ENCODE measurements at regions not wholly inside any gene's neighbourhood (a gene's known extent, or its start where the extent isn't known, plus 50 kb on each side); places are given as distances from the start of the nearest gene placed in this dataset.

DNA sequence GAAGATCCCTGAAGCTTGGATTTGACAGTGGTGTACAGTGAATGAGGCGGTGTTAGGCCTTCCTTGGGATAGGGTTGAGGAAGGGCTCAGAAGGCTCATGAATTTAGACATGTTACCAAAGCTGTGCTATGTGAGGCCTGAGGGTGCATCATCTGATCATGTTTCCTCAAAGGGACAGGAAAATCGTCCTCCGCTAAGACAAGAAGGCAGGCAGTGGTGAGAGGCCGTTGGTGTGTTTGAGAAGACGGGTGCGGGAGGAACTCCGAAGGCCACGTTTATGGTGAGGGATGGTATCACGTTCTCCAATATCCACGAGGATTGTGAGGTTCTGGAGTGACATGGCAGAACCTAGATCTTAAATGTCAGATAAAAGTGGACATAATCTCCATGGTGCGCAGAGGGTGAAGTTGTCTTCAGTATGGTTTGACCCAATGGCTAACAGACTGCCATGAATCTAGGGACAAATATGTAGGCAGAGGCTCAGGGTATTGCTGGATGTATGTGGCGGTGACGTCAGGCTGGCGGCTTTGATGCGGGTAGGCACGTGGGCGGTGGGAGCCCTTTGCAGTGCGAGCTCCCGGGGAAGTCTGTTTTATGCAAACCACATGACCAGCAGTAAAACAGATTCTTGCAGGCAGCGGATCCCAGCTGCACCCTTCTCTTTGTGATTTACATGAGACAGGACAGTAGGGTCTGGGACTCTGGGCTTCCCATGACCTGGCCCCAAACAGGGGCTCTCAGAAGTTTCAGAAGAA lies 242.3 kb upstream of the B3GAT1 start:
- ChIA-PET CTCF (no interaction called here), POLR2A (no interaction called here)
- TF ChIP-seq SP1 (IDR thresholded peaks at IDR 0.05) = no peak
- TF ChIP-seq, protein P1, sequence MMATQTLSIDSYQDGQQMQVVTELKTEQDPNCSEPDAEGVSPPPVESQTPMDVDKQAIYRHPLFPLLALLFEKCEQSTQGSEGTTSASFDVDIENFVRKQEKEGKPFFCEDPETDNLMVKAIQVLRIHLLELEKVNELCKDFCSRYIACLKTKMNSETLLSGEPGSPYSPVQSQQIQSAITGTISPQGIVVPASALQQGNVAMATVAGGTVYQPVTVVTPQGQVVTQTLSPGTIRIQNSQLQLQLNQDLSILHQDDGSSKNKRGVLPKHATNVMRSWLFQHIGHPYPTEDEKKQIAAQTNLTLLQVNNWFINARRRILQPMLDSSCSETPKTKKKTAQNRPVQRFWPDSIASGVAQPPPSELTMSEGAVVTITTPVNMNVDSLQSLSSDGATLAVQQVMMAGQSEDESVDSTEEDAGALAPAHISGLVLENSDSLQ (IDR thresholded peaks at IDR 0.05) = no peak
- no peak for TF ChIP-seq HDGF (IDR thresholded peaks at IDR 0.05; ENCODE audit: borderline replicate concordance)
- no peak for TF ChIP-seq NFRKB (IDR thresholded peaks at IDR 0.05)
- TF ChIP-seq FOXA1 (IDR thresholded peaks at IDR 0.05) = no peak
- TF ChIP-seq ARNT (IDR thresholded peaks at IDR 0.05) = no peak
- TF ChIP-seq ELF4 (IDR thresholded peaks at IDR 0.05) = no peak
- no peak for TF ChIP-seq CTBP1 (IDR thresholded peaks at IDR 0.05; ENCODE audit: borderline replicate concordance)
- TF ChIP-seq FOXM1 (IDR thresholded peaks at IDR 0.05; ENCODE audit: borderline replicate concordance) = no peak
- no peak for TF ChIP-seq L3MBTL2 (conservative IDR thresholded peaks at IDR 0.05)
- no peak for TF ChIP-seq SUZ12 (IDR thresholded peaks at IDR 0.05)
- TF ChIP-seq FOXK2 (IDR thresholded peaks at IDR 0.05) = no peak
- no peak for TF ChIP-seq BHLHE40 (IDR thresholded peaks at IDR 0.05; ENCODE audit: borderline replicate concordance)
- no peak for TF ChIP-seq ZNF384 (IDR thresholded peaks at IDR 0.05)
- no peak for TF ChIP-seq TARDBP (IDR thresholded peaks at IDR 0.05)
- no peak for TF ChIP-seq LEF1 (IDR thresholded peaks at IDR 0.05; ENCODE audit: borderline replicate concordance)
- DNase-seq (ENCODE audit: extremely low spot score) = no peak

DNA sequence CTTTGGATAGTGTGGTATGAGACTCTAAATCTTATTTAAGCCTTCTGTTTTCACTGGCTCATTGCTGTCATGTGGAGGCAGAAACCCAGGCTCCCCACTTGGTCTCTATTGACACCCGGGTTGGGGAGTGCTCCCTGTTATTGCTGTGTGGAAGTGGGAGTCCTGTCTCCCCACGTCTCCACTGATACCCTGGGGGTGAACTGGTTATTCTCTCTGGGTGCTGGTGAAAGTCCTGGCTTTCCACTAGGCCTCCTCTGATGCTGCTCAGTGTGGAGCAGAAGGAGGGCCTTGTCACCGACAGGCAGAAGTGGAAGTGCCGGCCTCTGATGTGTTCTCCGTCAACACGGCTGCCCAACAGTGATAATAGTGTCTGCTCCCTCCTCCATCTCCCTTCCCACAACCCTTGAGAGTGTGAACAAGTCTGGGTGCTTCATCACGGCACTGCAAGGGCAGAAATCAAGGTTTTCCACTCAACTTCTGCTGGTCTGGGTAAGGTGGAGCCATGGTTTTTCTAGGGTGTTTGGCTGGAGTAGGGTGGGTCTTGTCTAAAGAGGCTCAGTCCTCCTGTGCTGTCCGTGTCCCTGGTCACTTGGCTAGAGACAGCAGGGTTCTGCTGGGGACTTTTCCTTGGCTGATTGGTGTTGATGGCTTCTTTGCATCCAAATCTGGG lies 240.7 kb upstream of the B3GAT1 start:
- POLR2A ChIA-PET = no interaction called here
- no peak for TF ChIP-seq NFRKB (IDR thresholded peaks at IDR 0.05)
- TF ChIP-seq CTBP1 (IDR thresholded peaks at IDR 0.05; ENCODE audit: borderline replicate concordance) = no peak
- TF ChIP-seq TARDBP (IDR thresholded peaks at IDR 0.05) = no peak
- TF ChIP-seq L3MBTL2 (conservative IDR thresholded peaks at IDR 0.05) = no peak
- TF ChIP-seq, protein P1 (IDR thresholded peaks at IDR 0.05) = no peak
- no peak for TF ChIP-seq ZNF384 (IDR thresholded peaks at IDR 0.05)
- no peak for TF ChIP-seq FOXM1 (IDR thresholded peaks at IDR 0.05; ENCODE audit: borderline replicate concordance)
- CTCF ChIA-PET = no interaction called here
- DNase-seq (ENCODE audit: extremely low spot score) = no peak

DNA sequence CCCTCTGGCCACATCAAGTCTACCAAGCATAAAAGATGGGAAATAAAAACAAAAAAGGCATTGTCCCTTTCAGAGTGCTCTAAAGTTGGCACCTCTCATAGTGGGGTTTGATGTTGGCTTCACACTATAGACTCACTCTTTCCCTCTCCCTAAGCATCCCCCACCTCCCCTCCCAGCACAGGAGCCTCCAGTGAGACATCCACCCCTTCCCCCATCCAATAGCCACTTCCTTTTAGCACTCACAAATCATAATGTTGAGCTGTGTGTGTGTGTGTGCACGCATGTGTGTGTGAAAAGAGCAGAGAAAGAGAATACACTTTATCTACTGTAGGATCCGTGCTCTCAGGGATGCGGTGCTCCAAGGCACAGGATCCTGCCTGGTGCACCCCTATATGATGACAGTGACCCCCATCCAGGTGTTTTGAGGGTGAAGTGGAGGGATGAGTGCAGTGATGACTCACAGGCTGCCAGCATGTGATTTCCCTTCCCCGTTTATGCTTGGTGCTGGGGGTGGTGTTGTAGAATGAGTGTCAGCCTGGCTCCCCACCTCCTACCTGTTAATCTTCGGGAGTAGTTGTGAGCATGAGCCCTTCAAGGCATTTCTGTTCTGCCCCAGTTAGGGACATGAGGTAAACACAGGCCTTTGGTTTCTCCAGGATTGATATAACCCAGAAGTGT lies 235.2 kb upstream of the B3GAT1 start:
- ChIA-PET CTCF (no interaction called here), POLR2A (no interaction called here)
- DNase-seq (ENCODE audit: extremely low spot score) = no peak
- TF ChIP-seq BHLHE40 (IDR thresholded peaks at IDR 0.05; ENCODE audit: borderline replicate concordance) (no peak), NFRKB (IDR thresholded peaks at IDR 0.05) (no peak), LEF1 (IDR thresholded peaks at IDR 0.05; ENCODE audit: borderline replicate concordance) (no peak), L3MBTL2 (conservative IDR thresholded peaks at IDR 0.05) (no peak), FOXA1 (IDR thresholded peaks at IDR 0.05) (no peak), ZNF384 (IDR thresholded peaks at IDR 0.05) (no peak), TARDBP (IDR thresholded peaks at IDR 0.05) (no peak), SUZ12 (IDR thresholded peaks at IDR 0.05) (no peak), ELF4 (IDR thresholded peaks at IDR 0.05) (no peak)

DNA sequence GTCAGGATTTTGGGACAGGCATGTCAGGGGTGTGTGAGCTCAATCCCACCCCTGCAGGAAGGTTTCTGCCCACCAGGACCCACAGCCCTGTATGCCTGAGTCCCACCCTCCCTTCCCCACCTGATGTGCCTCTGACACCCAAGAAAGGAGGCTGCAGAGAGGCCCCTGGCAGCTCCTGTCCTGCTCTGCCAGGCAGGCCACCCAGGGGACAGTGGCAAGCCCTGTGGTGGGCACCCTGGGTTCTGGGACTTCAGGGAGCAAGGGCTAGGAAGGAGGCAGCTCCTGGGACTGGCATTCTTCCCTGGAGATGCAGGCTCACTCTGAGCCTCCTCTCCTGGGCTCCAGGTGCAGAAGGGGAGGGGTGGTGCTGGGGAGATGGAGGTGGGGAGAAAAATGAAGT lies 234.5 kb upstream of the B3GAT1 start:
- ChIA-PET CTCF (no interaction called here), POLR2A (no interaction called here)
- TF ChIP-seq BHLHE40 (IDR thresholded peaks at IDR 0.05; ENCODE audit: borderline replicate concordance) = no peak
- no peak for TF ChIP-seq HDGF (IDR thresholded peaks at IDR 0.05; ENCODE audit: borderline replicate concordance)
- no peak for TF ChIP-seq FOXA1 (IDR thresholded peaks at IDR 0.05)
- no peak for TF ChIP-seq TARDBP (IDR thresholded peaks at IDR 0.05)
- no peak for TF ChIP-seq CTBP1 (IDR thresholded peaks at IDR 0.05; ENCODE audit: borderline replicate concordance)
- TF ChIP-seq NFRKB (IDR thresholded peaks at IDR 0.05) = no peak
- TF ChIP-seq, protein P1 (IDR thresholded peaks at IDR 0.05) = no peak
- TF ChIP-seq SUZ12 (IDR thresholded peaks at IDR 0.05) = no peak
- DNase-seq (ENCODE audit: extremely low spot score) = no peak

DNA sequence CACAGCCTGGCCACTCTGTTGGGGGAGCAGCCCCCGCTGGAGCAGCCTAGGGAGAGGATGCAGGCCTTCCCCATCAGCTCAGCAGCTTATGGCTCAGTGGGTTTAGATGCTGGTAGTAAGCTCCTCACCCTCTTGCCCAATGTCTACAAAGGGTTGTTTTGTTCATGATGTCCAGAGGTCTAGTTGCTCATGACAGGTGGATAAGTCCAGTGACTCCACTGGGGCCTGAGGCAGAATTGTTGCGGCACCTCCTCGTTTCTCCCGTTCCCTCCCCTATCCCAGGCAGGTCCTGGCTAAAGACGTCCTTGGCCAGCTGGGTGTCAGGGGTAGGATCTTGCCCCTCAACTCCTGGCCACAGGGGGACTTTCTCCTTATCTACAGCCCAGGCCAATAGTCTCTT lies 233.5 kb upstream of the B3GAT1 start:
- ChIA-PET POLR2A (no interaction called here), CTCF (no interaction called here)
- TF ChIP-seq ZNF384 (IDR thresholded peaks at IDR 0.05) = no peak
- TF ChIP-seq, protein P1 (IDR thresholded peaks at IDR 0.05) = no peak
- no peak for DNase-seq (ENCODE audit: extremely low spot score)
